GM12865 (cell line): ENCODE measurements at regions not wholly inside any gene's neighbourhood (a gene's known extent, or its start where the extent isn't known, plus 50 kb on each side); places are given as distances from the start of the nearest gene placed in this dataset.
"Not testable (repeated sequence)": the region's sequence is repeated elsewhere in the genome, so short reads cannot be mapped to it uniquely, and the experiment has no call there.

Experiments
- DNase-seq: peaks from one replicate; pipeline ENCODE4 v3.0.0; 2010; ENCODE audit warnings: low read depth
- H3K4me3 ChIP-seq: 2 replicates; pipeline ENCODE4 v1.5.1; 2011; ENCODE audit warnings: mild to moderate bottlenecking, low read depth, low read length, control low read depth
- CTCF ChIP-seq: IDR thresholded peaks from 2 replicates; pipeline ENCODE4 v1.5.1; 2011; ENCODE audit warnings: low read length, control low read depth, low read depth, inconsistent platforms; ENCODE audit not compliant: insufficient read depth; ENCODE audit errors: missing control alignments

GRCh38 chr2:95685513-95685912 lies 93.7 kb downstream of the TRIM43 start:
- no peak for TF ChIP-seq CTCF
- no peak for DNase-seq
- no peak overlapping the region for H3K4me3 ChIP-seq

DNA sequence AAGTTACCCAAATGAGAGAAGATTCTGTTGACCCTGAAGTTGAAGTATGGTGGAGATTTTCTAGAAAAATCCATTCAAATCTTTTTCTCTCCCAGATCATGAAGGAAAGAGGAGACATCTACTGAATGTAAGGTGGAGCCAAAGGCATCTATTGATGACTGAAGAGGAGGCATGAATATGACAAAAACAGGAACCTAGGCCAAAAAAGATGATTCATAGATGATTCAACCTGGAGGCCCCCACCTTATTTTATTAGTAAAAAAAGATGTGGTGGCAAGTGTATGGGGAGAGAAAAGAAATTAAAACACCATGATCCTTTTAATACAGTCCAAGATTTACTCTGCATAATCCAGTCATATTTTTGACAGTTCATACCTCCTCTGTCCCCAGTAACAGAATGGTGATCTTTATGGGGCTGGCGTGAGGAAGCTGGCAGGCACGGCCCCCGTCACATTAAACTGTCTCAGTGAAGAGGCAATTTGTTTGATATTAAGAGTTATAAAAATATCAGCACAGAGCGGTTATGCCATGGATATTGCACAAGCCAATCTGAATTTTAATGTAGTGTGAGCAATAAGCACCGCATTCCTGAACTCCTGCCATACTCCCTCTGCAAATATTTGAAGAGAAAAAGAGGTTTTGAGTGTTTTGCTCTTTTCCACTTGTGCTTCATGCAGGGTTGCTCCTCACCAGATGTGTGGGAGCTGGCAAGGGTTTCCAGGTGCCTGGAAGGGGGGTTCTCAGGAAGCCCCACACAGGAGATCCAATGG lies 94.4 kb downstream of the TRIM43 start:
- not testable (repeated sequence) for DNase-seq, H3K4me3 ChIP-seq

DNA sequence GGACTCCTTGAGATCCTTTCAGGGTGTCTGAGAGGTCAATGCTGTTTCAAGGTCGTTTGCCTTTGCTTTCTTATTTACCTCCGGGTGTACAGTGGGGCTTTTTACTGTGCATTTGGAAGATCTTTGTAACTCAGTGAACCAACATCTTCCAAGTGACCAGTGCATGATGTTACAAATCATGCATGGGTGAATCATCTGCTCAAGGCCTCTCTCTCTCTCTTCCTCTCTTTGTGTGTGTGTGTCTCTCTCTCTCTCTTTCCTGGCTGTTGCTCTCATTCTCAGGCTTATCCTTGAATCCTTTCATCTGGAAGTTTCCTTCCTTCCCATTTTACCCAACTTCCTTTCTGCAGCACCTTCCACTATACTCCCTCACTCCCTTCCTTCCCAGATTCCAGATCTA lies 96.1 kb downstream of the TRIM43 start:
- not testable (repeated sequence) for DNase-seq

GRCh38 chr2:95691210-95691609 lies 99.4 kb downstream of the TRIM43 start:
- not testable (repeated sequence) for DNase-seq, H3K4me3 ChIP-seq

More for the DNA sequence above, 96.1 kb downstream of the TRIM43 start:
- not testable (repeated sequence) for H3K4me3 ChIP-seq

- not testable (repeated sequence) for H3K4me3 ChIP-seq, DNase-seq
Observed at GRCh38 chr2:95693071-95693846, 101.5 kb downstream of the TRIM43 start.

DNA sequence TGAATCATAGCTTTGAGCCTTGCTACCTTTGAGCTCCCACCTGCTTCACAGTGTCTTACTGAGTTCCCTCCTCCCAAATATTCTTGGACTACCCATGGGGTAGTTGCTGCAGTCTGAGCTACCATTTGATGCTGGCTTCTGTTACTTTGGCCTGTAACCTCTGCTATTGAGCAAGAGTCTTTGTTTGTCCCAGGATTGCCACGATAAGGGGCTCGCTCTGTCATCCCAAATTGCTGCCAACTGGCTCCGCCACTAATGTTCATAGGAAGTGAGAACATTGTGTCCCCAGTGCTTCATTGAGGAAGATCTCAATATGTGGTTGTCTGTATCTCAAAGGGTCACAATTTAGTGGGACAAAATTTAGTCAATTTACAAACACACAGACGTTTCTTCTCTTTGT lies 103.8 kb downstream of the TRIM43 start:
- H3K4me3 ChIP-seq, result no peak overlapping the region
- TF ChIP-seq CTCF, result no peak
- no peak for DNase-seq

GRCh38 chr2:95698146-95698545 lies 106.3 kb downstream of the TRIM43 start:
- no peak overlapping the region for H3K4me3 ChIP-seq
- TF ChIP-seq CTCF, result no peak
- no peak for DNase-seq

GRCh38 chr2:95699201-95700184 lies 107.7 kb downstream of the TRIM43 start:
- H3K4me3 ChIP-seq, DNase-seq: not testable (repeated sequence)

GRCh38 chr2:95700519-95700918 lies 108.7 kb downstream of the TRIM43 start:
- no peak for DNase-seq
- no peak for TF ChIP-seq CTCF
- no peak overlapping the region for H3K4me3 ChIP-seq
